HFF-Myc (cell line): ENCODE measurements at regions not wholly inside any gene's neighbourhood (a gene's known extent, or its start where the extent isn't known, plus 50 kb on each side); places are given as distances from the start of the nearest gene placed in this dataset.

Experiments used
- DNase-seq: peaks from one replicate; pipeline ENCODE4 v3.0.0-alpha.2; 2011; ENCODE audit warnings: low read depth; ENCODE audit errors: extremely low read depth
- H3K4me3 ChIP-seq: replicated peaks from 2 replicates; pipeline ENCODE4 v1.5.1; 2011; ENCODE audit warnings: low read depth, mild to moderate bottlenecking, control low read depth, low read length
- TF ChIP-seq, protein P1 (sequence below): IDR thresholded peaks from 2 replicates; pipeline ENCODE4 v1.5.1; 2012; ENCODE audit warnings: mild to moderate bottlenecking, low read depth, low read length, control low read depth; ENCODE audit errors: missing control alignments

DNA sequence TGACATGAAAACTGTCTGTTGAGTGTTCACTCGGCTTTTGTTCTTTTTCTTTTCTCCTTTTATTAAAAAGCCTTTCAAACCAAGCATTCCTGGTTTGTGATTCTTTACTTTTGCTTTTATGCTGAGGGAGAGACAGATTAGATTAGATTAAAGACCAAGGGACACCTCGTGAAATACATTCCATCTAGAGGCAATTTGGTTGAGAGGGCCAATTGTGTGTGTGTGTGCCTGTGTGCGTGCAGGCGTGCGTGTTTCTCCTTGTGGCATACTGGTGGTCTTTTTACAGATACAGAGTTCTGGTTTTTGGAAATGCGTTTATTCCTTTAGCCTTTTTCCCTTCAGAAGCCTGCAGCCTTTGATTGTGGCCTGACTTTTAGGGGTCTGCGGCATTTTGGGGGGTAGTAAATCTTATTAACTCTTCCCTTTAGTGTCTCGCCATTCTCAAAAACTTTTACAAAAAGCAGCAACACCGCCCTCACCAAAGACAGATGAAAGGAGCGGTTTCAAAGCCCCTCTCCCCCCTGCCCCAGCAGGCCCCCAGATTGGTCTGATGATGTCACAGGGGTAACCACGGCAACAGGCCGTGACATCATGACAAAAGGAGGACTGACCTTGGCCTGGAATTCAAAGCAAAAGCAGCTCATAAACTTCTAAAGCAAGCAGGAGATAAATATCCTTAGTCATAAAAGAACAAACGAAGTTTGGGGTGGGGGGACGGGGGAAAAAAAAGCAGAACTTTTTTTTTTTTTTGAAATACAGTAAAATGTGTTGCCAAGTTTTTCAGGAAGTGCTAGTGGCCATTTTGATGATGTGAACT, 84.1 kb upstream of the TBX3 start:
- TF ChIP-seq, protein P1, sequence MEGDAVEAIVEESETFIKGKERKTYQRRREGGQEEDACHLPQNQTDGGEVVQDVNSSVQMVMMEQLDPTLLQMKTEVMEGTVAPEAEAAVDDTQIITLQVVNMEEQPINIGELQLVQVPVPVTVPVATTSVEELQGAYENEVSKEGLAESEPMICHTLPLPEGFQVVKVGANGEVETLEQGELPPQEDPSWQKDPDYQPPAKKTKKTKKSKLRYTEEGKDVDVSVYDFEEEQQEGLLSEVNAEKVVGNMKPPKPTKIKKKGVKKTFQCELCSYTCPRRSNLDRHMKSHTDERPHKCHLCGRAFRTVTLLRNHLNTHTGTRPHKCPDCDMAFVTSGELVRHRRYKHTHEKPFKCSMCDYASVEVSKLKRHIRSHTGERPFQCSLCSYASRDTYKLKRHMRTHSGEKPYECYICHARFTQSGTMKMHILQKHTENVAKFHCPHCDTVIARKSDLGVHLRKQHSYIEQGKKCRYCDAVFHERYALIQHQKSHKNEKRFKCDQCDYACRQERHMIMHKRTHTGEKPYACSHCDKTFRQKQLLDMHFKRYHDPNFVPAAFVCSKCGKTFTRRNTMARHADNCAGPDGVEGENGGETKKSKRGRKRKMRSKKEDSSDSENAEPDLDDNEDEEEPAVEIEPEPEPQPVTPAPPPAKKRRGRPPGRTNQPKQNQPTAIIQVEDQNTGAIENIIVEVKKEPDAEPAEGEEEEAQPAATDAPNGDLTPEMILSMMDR: no peak
- DNase-seq: no peak
- H3K4me3 ChIP-seq: no peak overlapping the region

GRCh38 chr12:114767084-114767760, 83.2 kb upstream of the TBX3 start:
- no peak overlapping the region for H3K4me3 ChIP-seq
- TF ChIP-seq, protein P1: no peak
- no peak for DNase-seq

DNA sequence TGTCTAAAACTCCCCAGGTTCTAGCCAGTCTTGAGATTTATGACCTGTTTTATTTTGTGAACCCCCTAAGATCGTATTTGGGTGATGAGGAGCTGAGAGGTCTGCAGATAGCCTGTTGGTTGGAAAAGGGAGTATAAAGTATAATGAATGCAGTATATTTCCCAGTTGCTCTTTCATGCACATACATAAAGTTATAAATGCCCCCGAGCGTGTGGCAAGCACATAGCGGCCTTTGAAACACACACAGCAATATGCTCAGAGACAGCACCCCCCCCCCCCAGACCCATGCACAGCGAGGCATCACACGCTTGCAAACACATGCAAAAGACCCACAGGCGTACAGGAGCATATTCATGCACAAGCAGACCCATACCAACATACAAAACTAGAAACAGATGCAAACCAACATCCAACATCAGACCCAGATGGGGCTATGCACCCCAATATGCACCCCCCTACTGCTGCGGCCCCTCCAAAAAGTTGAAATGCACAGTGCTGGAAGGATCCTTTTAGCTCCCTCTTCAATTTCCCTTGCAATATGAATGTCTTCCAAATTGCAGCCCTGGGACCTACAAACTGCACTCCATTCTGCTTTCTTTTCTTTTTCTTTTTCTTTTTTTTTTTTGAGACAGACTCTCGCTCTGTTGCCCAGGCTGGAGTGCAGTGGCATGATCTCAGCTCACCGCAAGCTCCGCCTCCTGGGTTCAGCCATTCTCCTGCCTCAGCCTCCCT, 82.2 kb upstream of the TBX3 start:
- TF ChIP-seq, protein P1: no peak
- no peak for DNase-seq
- H3K4me3 ChIP-seq: no peak overlapping the region

DNA sequence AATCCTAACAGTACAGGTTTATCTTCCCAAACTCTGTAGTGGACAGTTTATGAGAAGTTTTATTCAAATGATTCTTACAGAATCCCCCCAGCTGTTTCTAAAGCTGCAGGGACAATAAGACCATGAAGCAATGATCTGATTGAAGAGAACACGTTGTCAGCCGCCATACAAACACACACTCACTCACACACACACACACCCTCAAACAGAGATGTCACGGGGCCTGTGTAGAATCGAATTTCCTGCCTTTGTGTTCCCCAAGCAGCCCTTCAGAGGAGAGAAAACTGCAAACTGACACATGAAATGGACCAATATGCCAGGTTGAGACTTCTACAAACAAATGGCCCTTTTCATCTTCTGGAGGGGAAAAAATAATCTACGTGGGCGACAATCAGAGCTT, 80.5 kb upstream of the TBX3 start:
- TF ChIP-seq, protein P1: no peak
- no peak overlapping the region for H3K4me3 ChIP-seq
- DNase-seq: no peak

- H3K4me3 ChIP-seq: no peak overlapping the region
- TF ChIP-seq, protein P1: no peak
- DNase-seq: no peak
Observed at GRCh38 chr12:114762490-114763110, 78.6 kb upstream of the TBX3 start.

GRCh38 chr12:114760151-114760877, 76.3 kb upstream of the TBX3 start:
- no peak for DNase-seq
- H3K4me3 ChIP-seq: no peak overlapping the region
- TF ChIP-seq, protein P1: no peak
